ENCODE measurements at regions not wholly inside any gene's neighbourhood (a gene's known extent, or its start where the extent isn't known, plus 50 kb on each side); places are given as distances from the start of the nearest gene placed in this dataset.

DNA sequence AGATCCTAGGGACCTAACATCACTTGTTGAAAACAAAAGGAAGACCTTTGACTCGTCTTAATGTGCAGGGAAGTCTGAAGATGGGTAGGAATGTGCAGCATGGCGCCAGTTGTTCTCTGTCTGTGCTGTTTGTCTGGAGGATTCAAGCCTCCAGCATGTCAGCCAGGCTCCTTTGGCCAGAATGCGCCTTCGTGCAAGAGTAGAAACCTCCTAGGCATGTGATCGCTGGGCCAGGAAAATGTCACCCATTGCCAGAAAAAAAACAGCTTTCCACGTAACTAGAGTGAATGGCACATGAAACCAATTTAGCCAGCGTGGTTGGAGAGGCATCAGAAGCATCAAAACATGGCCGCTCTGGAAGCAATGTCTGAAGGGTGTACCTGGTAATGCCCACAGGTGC, 132.7 kb downstream of the EDN1 start:
- DNase-seq, result no peak

GRCh38 chr6:12423832-12424231, 133.7 kb downstream of the EDN1 start:
- no peak for DNase-seq

- no peak for DNase-seq
Measured at GRCh38 chr6:12426121-12426520, 136.0 kb downstream of the EDN1 start.

DNA sequence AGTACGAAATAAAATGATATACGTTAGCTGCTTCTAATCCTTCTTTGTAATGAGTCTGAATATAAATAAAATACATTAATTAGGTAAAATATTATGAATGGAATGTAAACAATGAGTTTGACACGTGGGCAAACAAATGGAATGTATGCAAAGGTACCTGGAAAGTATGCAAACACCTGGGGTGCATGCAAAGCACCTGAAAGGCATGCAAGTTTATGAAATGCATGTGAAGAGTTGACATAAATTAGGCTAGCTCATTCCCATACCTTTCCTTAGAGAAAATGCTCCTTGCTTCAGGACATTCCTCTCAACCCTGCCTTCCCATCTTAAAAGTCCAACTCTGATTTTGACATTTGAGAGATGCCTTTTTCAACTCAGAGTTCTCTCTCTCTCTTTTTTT, 140.9 kb downstream of the EDN1 start:
- DNase-seq, result no peak

DNA sequence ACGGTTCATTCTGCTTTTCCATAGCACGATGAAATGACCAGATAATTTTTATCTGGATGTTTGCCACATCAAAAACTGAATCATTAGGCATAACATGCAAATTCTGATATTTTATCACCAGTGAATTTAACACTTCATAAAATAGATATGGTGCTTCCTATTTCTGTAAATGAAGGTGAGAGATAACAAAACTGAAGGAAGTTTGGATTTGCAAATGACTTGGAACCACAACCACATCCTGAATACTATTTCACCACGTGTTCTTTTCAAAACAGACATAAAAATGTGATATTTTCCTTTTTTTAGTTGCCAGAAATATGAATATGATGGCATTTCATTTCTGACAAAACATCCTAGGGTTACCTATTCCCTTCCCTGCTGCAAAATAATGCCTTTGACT, 146.1 kb downstream of the EDN1 start:
- DNase-seq, result no peak

- no peak for DNase-seq
Measured at GRCh38 chr6:12436683-12437082, 146.5 kb downstream of the EDN1 start.

DNA sequence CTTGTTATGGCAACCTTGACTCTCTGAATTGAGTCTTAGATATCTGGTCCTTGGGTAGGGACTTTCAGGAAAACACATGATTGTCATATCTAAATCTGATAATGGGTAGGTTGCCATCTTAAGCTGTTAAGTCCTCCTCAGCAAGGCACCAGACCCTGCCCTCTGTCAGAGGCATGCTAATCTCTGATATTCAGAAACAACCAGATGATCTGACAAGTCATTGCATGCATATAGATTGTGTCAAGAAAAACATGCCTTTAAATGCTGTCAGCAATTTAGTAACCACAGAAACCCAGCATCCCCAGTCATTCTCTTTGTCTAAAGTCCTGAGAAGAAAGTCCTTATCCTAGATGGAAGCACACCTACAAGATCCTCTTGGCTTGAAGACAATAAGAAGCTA, 149.1 kb downstream of the EDN1 start:
- no peak for DNase-seq

- DNase-seq, result peak; percentile 23
Measured at GRCh38 chr6:12440981-12441380, 150.8 kb downstream of the EDN1 start.

- no peak for DNase-seq
Measured at GRCh38 chr6:12442455-12442854, 152.3 kb downstream of the EDN1 start.

DNA sequence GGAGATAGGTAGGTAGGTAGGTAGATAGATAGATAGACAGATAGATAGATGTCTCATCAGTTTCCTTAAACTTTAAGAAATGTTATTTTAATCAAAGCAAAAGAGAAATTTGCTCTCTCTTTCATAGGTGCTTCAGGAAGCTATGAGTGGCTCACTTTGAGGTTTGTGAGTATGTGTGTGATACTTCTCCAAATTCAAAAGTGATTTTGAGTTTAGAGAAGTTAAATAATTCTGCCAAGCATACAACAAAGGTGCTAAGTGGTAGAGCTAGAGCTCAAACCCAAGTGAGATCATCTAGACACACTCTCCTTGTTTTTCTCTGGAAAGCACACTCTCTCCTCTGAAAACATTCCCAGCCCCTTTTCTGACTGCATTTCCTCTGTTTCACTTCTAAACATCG, 156.2 kb downstream of the EDN1 start:
- no peak for DNase-seq

- no peak for DNase-seq
Measured at GRCh38 chr6:12449447-12449846, 159.3 kb downstream of the EDN1 start.

- DNase-seq, result no peak
Measured at GRCh38 chr6:12450467-12450866, 160.3 kb downstream of the EDN1 start.

DNA sequence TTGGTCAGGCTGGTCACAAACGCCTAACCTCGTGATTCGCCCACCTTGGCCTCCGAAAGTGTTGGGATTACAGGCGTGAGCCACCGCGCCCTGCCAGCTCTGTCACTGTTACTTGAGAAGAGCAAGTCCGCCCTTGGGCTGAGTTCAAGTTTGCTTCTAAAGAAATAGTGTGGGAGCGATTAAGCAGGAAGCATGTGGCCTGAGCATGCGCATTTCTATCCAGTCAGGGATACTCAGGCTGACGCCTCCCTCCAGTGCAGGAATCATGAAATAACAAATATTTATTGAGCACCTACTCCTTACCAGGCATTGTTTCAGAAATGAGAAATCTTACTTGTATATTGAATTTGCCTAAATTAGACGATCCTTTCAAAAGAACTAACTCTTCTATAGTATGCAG, 166.2 kb downstream of the EDN1 start:
- no peak for DNase-seq

GRCh38 chr6:12457094-12457493, 166.9 kb downstream of the EDN1 start:
- no peak for DNase-seq

DNA sequence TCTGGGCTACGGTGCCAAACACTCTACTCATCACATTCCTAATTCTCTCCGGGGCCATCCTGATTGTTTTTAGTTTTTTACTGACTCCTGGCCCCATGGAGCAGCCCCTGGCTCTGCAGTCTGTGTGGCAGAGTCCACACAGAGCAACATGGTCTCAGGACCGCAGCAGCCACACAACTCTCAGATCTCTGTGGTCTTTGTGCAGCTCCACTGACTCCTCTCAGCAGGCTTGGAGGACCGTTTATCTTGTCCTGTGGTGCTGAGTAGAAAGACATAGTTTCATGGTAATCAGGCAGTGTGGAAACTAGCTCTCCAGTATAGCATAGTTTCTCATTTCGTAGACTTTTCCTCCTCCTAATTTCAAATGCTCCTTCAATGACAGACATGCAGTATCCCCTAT, 168.4 kb downstream of the EDN1 start:
- DNase-seq, result no peak

- DNase-seq, result no peak
Measured at GRCh38 chr6:12459945-12460661, 169.9 kb downstream of the EDN1 start.

DNA sequence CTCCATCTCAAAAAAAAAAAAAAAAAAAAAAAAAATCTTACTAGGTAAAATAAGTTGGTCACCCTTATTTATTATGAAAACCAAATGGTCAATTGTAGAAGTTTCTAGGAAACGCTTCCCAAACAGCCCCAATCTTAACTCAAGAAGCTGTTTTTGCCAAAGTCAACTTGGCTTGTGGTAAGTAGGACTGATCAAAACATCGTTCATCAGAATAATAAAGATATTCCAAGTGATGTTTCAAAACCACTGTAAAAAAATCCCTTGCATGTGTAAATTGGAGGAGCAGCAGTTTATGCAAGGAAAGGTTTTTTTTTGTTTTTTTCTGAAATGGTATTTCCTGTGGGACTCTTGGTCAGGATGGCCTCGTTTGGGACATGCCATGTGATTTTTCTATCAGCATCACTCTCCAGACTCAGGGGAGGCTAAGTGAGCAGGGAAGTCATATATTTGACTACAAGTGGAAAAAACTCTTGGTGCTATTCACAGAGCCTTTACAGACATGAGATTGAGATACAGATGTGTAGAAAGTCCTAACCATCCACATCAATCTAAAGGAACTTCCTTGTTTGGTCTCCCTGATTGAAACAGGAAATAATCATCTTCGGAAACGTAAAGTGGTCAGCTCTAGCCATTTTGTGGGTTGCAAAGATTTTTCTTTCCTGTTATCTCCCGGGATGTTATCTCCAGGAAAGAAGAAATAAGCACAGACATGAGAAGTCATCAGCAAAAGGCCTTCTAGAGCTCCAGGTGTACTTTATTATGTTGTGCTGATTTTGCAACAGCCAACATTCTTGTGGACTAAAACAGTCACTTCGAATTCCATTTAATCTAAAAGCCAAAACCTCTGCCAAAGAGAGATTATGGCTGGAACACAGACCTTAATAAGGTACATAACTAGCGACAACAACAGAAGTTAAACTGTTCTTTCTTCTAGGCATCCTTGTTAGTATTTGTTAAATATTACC, 177.8 kb downstream of the EDN1 start:
- DNase-seq, result no peak

GRCh38 chr6:12472601-12473038, 182.5 kb downstream of the EDN1 start:
- DNase-seq, result no peak

DNA sequence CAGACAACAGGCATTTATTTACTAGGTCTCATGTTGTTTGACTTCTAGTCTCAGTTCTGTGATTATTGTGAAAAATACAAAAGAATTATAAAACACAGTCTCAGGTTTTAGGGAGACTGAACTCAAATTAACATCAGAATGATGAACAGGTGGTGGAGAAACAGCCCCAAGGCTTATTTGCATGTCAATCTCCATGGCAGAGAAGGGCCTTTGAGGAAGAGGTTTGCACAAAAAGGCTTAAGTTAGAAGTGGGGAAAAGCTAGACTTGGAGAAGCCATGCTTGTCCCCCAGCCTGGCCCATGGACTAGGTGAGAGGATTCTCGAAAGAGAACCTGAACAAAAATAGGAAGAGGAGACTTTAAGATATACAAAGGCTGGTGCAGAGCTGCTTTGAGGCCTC, 183.3 kb downstream of the EDN1 start:
- DNase-seq, result no peak

DNA sequence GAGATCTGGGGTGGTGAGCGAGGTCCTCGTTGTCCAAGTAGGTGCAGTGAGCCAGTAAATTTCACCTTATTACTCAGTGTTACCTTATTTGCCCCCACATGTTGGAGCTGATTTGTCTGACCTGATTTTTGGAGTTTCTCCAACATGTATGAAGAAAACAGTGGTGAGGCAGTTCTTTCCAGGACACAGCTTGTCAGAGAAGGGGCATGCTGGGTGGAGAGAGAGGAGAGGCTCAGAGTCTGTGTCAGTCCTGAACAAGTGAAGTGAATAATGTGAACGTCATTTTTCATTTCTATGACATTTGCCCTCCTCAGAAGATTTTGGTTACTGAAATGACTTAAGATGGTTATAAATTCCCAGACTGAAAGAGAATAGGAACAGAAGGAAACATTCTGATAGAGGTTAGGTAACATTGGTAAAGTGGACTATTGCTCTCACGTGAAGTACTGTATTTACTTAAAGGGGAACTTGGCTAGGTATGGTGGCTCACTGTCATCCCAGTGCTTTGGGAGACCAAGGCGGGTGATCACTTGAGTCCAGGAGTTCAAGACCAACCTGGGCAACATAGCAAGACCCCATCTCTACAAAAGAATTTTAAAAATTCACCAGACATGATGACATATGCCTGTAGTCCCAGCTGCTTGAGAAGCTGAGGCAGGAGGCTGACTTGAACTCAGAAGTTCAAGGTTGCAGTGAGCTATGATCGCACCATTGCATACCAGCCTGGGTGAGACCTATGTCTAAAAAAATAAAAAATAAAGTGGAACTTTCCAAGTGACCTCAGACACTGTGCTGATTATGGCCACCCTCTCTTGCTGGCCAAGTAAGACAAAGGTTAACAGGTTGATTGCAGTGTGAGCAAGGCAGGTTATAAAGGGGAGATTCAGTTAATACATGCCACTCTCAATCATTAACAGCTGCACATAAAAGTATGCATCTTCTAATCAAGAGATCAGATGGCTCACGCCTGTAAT, 184.3 kb downstream of the EDN1 start:
- no peak for DNase-seq

- DNase-seq, result no peak
Measured at GRCh38 chr6:12476484-12476883, 186.3 kb downstream of the EDN1 start.

DNA sequence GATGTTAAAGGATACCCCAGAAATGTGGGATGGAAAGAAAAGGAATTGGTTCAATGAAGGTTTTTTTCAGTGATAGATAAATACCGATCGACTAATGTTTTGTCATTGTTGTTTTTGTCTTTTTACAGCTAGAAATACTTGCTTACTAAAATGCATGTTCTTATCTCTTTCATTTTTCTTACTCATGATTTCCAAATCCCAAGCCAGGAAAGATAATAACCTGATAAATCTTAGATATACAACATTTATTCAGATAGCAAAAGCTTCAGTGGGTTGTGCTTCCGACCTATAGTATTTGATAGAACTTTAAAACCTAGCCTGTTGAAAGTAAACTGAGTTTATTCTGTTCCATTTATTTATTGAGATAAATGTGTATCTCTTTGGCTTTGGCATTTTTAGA, 187.5 kb downstream of the EDN1 start:
- DNase-seq, result no peak

Data from renal pelvis (tissue), 1 donor.